ENCODE measurements at regions not wholly inside any gene's neighbourhood (a gene's known extent, or its start where the extent isn't known, plus 50 kb on each side); places are given as distances from the start of the nearest gene placed in this dataset.
A peak's percentile ranks its signal among the peaks of the same experiment; 100 is the strongest.

DNA sequence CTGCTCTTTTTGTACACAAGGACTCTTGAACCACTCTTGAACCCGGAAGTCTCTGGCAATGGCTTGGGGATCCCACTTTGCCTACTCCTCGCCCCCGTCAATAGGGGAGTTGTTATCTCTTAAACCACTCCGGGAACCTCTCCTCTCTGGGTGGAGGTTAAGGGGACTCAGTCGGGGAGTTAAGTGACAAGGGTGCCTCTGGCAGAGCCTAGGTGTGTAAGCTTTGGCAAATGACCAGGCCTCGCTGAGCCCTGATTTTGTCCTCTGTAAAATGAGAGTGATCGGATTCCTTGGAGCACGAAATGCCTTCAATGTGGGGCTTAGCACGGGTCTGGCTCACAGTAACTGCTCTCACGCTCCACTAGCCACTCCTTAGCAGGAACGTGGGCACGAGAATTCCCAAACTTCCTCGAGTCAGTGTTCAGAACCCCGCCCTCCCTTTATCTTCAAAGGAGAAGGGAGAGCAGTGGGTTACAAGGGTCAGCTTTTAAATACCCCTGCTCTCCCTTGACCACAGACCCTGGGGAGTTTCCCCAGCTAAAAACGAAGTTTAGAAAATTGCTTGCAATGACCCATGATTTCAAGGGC, 193.3 kb downstream of the KATNAL1 start:
- no peak for DNase-seq (ENCODE audit: extremely low read depth, insufficient read length)
- Histone ChIP-seq H3K4me3 (replicated peaks; ENCODE audit: low read depth, low read length) (peak overlapping the region; percentile 57), H3K36me3 (ENCODE audit: control insufficient read depth, insufficient read depth, low read length) (no peaks in the 10 kb centered on the region), H3K27me3 (replicated peaks; ENCODE audit: control insufficient read depth, insufficient read depth, low read length) (no peaks in the 10 kb centered on the region)
- no peak for TF ChIP-seq CTCF (IDR thresholded peaks at IDR 0.05; ENCODE audit: insufficient read depth, low read length, poor library complexity, severe bottlenecking)

- H3K36me3 ChIP-seq (ENCODE audit: control insufficient read depth, insufficient read depth, low read length): no peaks in the 10 kb centered on the region
- DNase-seq (ENCODE audit: extremely low read depth, insufficient read length): no peak
- H3K4me3 ChIP-seq (replicated peaks; ENCODE audit: low read depth, low read length): no peak overlapping the region
- no peaks in the 10 kb centered on the region for H3K27me3 ChIP-seq (replicated peaks; ENCODE audit: control insufficient read depth, insufficient read depth, low read length)
- no peak for TF ChIP-seq CTCF (IDR thresholded peaks at IDR 0.05; ENCODE audit: insufficient read depth, low read length, poor library complexity, severe bottlenecking)
These were observed 193.8 kb downstream of the KATNAL1 start for GRCh38 chr13:30113551-30113950.

GRCh38 chr13:30112602-30113435, 194.5 kb downstream of the KATNAL1 start:
- peak overlapping the region; percentile 39 for H3K4me3 ChIP-seq (replicated peaks; ENCODE audit: low read depth, low read length)

DNA sequence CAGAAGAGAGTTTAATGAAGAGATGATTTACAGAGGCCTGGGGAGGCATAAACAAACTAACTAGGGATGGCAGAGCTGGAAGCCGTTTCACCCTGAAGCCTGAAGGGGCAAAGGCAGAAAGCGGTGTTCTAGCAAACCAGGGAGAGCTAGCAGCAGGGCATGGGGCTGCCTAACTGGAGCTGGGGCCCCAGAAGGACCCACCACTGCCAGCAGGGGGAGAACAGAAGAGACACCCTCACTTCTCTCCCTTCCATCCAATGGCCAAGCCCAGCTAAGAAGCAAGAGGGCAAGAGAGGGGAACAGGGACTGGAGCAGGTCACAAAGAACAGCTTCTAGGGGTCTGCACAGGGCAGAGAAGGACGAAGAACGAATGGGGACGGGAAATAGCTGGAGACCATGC, 195.5 kb downstream of the KATNAL1 start:
- TF ChIP-seq CTCF (IDR thresholded peaks at IDR 0.05; ENCODE audit: insufficient read depth, low read length, poor library complexity, severe bottlenecking): peak; percentile 50
- Histone ChIP-seq H3K36me3 (ENCODE audit: control insufficient read depth, insufficient read depth, low read length) (no peaks in the 10 kb centered on the region), H3K4me3 (replicated peaks; ENCODE audit: low read depth, low read length) (no peak overlapping the region), H3K27me3 (replicated peaks; ENCODE audit: control insufficient read depth, insufficient read depth, low read length) (no peaks in the 10 kb centered on the region)
- no peak for DNase-seq (ENCODE audit: extremely low read depth, insufficient read length)

More at GRCh38 chr13:30112602-30113435, 194.5 kb downstream of the KATNAL1 start:
- DNase-seq (ENCODE audit: extremely low read depth, insufficient read length): no peak
- H3K27me3 ChIP-seq (replicated peaks; ENCODE audit: control insufficient read depth, insufficient read depth, low read length): no peaks in the 10 kb centered on the region
- peak; percentile 99 for TF ChIP-seq CTCF (IDR thresholded peaks at IDR 0.05; ENCODE audit: insufficient read depth, low read length, poor library complexity, severe bottlenecking)
- no peaks in the 10 kb centered on the region for H3K36me3 ChIP-seq (ENCODE audit: control insufficient read depth, insufficient read depth, low read length)

DNA sequence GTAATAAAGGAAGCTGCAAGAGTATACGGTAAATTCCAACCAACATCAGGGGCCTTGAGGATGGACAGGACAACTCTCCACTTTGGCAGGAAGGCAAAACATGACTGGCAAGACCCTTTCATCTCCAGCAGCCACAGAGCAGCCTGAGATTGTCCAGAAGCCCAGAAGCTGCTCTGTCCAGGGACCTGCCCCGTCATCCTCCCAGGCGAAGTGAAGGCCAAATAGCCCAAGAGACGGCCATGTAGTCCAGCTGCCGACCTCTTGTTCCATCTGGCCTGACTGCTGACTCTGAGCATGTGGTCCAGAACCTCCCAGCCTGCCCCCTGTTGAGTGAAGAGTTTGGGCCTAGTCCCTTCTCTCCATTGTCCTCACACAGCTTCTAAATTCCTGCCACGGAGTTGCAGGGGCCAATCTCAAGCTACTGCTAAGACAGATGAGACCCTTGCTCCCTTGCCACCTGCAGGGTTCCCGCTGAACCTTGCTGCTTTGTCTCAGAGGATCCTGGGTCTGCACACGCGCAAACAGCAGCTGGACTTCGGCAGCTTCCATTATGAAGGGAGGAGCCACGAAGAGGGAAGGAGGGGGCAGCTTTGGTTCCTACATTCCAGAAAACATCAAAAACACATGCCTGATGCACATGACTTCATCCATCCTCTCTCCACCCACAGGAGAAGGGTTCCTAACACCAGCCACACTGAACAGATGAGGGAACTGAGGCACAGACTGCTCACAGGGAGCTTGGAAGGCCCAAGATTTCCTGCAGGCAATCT, 196.9 kb downstream of the KATNAL1 start:
- H3K4me3 ChIP-seq (replicated peaks; ENCODE audit: low read depth, low read length): no peak overlapping the region
- no peaks in the 10 kb centered on the region for H3K27me3 ChIP-seq (replicated peaks; ENCODE audit: control insufficient read depth, insufficient read depth, low read length)
- no peak for DNase-seq (ENCODE audit: extremely low read depth, insufficient read length)
- H3K36me3 ChIP-seq (ENCODE audit: control insufficient read depth, insufficient read depth, low read length): no peaks in the 10 kb centered on the region
- TF ChIP-seq CTCF (IDR thresholded peaks at IDR 0.05; ENCODE audit: insufficient read depth, low read length, poor library complexity, severe bottlenecking): no peak
